LNCAP (cell line): ENCODE measurements at regions not wholly inside any gene's neighbourhood (a gene's known extent, or its start where the extent isn't known, plus 50 kb on each side); places are given as distances from the start of the nearest gene placed in this dataset.
A peak's percentile ranks its signal among the peaks of the same experiment; 100 is the strongest.

Experiments used
- CTCF ChIP-seq: fragments of 450-650 bp; IDR thresholded peaks from 2 replicates; pipeline ENCODE4 v1.5.1; 2017; ENCODE audit warnings: mild to moderate bottlenecking

GRCh38 chr2:121969166-121969565 lies 213.7 kb downstream of the TSN start:
- no peak for TF ChIP-seq CTCF

- no peak for TF ChIP-seq CTCF
These were observed 214.6 kb downstream of the TSN start for GRCh38 chr2:121969766-121970639.

GRCh38 chr2:121972203-121972602 lies 216.8 kb downstream of the TSN start:
- TF ChIP-seq CTCF = no peak

GRCh38 chr2:121974897-121975661 lies 219.6 kb downstream of the TSN start:
- peak; percentile 51 for TF ChIP-seq CTCF

GRCh38 chr2:121976926-121977325 lies 221.5 kb downstream of the TSN start:
- no peak for TF ChIP-seq CTCF

- no peak for TF ChIP-seq CTCF
These were observed 221.9 kb downstream of the TSN start for GRCh38 chr2:121977326-121977725.

GRCh38 chr2:121992700-121993099 lies 237.2 kb downstream of the TSN start:
- TF ChIP-seq CTCF = no peak
